ENCODE measurements at regions not wholly inside any gene's neighbourhood (a gene's known extent, or its start where the extent isn't known, plus 50 kb on each side); places are given as distances from the start of the nearest gene placed in this dataset.

DNA sequence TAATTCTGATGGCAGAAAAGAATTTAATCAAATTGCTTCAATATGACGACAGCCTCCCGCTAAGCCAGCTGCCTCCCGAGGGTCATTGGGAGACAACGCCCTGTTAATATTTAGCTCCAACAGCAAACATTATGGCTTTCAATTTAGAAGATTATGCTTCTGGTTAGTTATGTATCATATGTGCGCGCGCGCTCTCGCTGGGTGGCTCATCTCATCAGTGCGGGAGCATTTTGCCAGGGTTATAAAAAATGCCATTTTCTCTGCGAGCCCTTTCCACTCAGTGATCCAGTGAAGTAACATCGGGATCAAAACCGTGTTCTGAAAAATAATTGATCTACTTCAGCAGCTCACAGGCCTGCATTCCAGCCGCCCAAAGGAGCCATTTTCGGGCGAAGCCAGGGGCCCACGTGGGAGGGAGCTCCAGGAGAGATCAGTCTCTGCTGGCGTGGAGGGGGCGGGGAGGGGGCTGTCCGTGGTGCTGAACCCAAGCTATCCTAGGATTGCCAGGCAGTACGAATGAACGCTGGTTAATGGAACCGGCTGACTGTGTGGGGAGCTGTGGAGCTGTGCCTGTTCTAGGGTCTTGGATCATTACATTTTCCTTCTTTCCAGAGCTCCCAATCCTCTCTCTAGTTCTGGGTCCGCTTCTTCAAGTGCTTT is 219.1 kb upstream of the ZC3H12A start:
- Histone ChIP-seq H2BK15ac (ENCODE audit: low read depth, low read length) (no peak overlapping the region), H3T11ph (ENCODE audit: low read length) (no peak overlapping the region), H3K14ac (ENCODE audit: insufficient read depth, low read length) (no peak overlapping the region), H2BK5ac (ENCODE audit: insufficient read length, low read length) (no peak overlapping the region), H2BK120ac (ENCODE audit: low read depth, low read length, poor library complexity, severe bottlenecking) (no peak overlapping the region), H3K23ac (ENCODE audit: insufficient read length, low read depth, low read length) (no peak overlapping the region), H3K79me2 (ENCODE audit: insufficient read depth, low read length) (no peaks in the 10 kb centered on the region), H4K91ac (ENCODE audit: insufficient read length, low read depth, low read length) (no peak overlapping the region), H3K9ac (ENCODE audit: extremely low read depth, insufficient read length, low read length) (no peak overlapping the region), H3K18ac (ENCODE audit: insufficient read length, low read depth, low read length) (no peak overlapping the region), H3K4me1 (ENCODE audit: insufficient read depth, low read length) (peaks cover 2% of the 10 kb centered on the region; the same call in 1 of the 2 replicates), H2BK12ac (ENCODE audit: insufficient read length, low read depth, low read length) (no peak overlapping the region), H3K4me2 (ENCODE audit: insufficient read depth, insufficient read length, low read length) (peak overlapping the region; percentile 74), H3K56ac (ENCODE audit: insufficient read length, low read depth, low read length) (no peak overlapping the region), H4K8ac (replicated peaks; ENCODE audit: insufficient read length, low read depth, low read length) (no peak overlapping the region), H2AFZ (ENCODE audit: low read length) (no peak overlapping the region), H3K79me1 (ENCODE audit: insufficient read depth, low read depth, low read length, poor library complexity, severe bottlenecking) (no peaks in the 10 kb centered on the region), H3K27me3 (ENCODE audit: insufficient read depth, low read length) (no peaks in the 10 kb centered on the region), H3K4ac (ENCODE audit: low read depth, low read length) (no peak overlapping the region), H3K23me2 (ENCODE audit: insufficient read length, low read depth, low read length, poor library complexity, severe bottlenecking) (peaks cover 3% of the 10 kb centered on the region), H2BK20ac (ENCODE audit: low read depth, low read length, poor library complexity, severe bottlenecking) (no peak overlapping the region), H3K27ac (ENCODE audit: insufficient read length, low read depth, low read length) (no peak overlapping the region), H4K5ac (ENCODE audit: insufficient read length, low read depth, low read length) (no peak overlapping the region), H4K20me1 (ENCODE audit: control insufficient read depth, insufficient read depth, insufficient read length) (no peaks in the 10 kb centered on the region), H3K9me3 (ENCODE audit: control insufficient read depth, low read depth, low read length) (no peaks in the 10 kb centered on the region), H2AK5ac (ENCODE audit: insufficient read length, low read length) (no peak overlapping the region)
- Mint-ChIP-seq H3K27me3 (ENCODE audit: low read depth) (peaks cover 45% of the 10 kb centered on the region), H3K4me1 (peaks cover 31 to 43% of the 10 kb centered on the region in 2 experiments), H3K9me3 (no peaks in the 10 kb centered on the region), H3K4me3 (peak overlapping the region; percentile 39 to 53; a peak in 4 of 5 replicates), H3K27ac (no peak overlapping the region), H3K36me3 (ENCODE audit: insufficient read depth in 1 of 3, low read depth in 3 of 3) (no peaks in the 10 kb centered on the region)
- TF ChIP-seq, protein P1, sequence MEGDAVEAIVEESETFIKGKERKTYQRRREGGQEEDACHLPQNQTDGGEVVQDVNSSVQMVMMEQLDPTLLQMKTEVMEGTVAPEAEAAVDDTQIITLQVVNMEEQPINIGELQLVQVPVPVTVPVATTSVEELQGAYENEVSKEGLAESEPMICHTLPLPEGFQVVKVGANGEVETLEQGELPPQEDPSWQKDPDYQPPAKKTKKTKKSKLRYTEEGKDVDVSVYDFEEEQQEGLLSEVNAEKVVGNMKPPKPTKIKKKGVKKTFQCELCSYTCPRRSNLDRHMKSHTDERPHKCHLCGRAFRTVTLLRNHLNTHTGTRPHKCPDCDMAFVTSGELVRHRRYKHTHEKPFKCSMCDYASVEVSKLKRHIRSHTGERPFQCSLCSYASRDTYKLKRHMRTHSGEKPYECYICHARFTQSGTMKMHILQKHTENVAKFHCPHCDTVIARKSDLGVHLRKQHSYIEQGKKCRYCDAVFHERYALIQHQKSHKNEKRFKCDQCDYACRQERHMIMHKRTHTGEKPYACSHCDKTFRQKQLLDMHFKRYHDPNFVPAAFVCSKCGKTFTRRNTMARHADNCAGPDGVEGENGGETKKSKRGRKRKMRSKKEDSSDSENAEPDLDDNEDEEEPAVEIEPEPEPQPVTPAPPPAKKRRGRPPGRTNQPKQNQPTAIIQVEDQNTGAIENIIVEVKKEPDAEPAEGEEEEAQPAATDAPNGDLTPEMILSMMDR (conservative IDR thresholded peaks at IDR 0.05), result peak; percentile 40; the same call in 2 of the 3 replicates
- peak; percentile 91 for DNase-seq
- no CpG with 5 or more reads among the region's 24 CpGs for WGBS (ENCODE audit: extremely low coverage, insufficient read length, low lambda C conversion rate)

All from H9 (cell line).